CD4-positive, alpha-beta memory T cell (primary cell): ENCODE measurements at regions not wholly inside any gene's neighbourhood (a gene's known extent, or its start where the extent isn't known, plus 50 kb on each side); places are given as distances from the start of the nearest gene placed in this dataset.

Experiments
- CTCF ChIA-PET: fragments of 350-600 bp; sonication (Branson Sonifier 250); formaldehyde crosslinking; loops from one replicate; lab custom pipeline; 2021; ENCODE audit warnings: inconsistent platforms; ENCODE audit not compliant: partially characterized antibody; lab: Charles Lee
- POLR2A ChIA-PET: fragments of 350-600 bp; sonication (Branson Sonifier 250); formaldehyde crosslinking; loops from one replicate; lab custom pipeline; 2021; ENCODE audit not compliant: partially characterized antibody; lab: Charles Lee
- DNase-seq, 5 donors: peaks; one replicate each; pipeline versions ENCODE4 v3.0.0 to v3.0.0-alpha.2; 2020 to 2022; ENCODE audit warnings: mixed read lengths in 1 of 5
- H3K27ac ChIP-seq: one replicate; pipeline ENCODE4 v1.7.0; 2013; ENCODE audit warnings: low read depth, low read length
- H3K27me3 ChIP-seq: 2 replicates; pipeline ENCODE4 v1.7.0; 2013; ENCODE audit warnings: mild to moderate bottlenecking, low read length, moderate library complexity; ENCODE audit not compliant: insufficient read depth
- H3K36me3 ChIP-seq: 2 replicates; pipeline ENCODE4 v1.7.0; 2013; ENCODE audit warnings: mild to moderate bottlenecking, low read length, moderate library complexity; ENCODE audit not compliant: insufficient read depth
- H3K4me1 ChIP-seq: 2 replicates; pipeline ENCODE4 v1.7.0; 2013; ENCODE audit warnings: mild to moderate bottlenecking, low read length, moderate library complexity; ENCODE audit not compliant: insufficient read depth
- H3K4me3 ChIP-seq, 2 donors: one replicate each; pipeline ENCODE4 v1.7.0; 2013; ENCODE audit warnings: low read length in 2 of 2, mild to moderate bottlenecking in 1 of 2
- H3K9me3 ChIP-seq, 2 donors: one replicate each; pipeline ENCODE4 v1.7.0; 2013; ENCODE audit warnings: low read length in 2 of 2, control low read depth in 1 of 2; ENCODE audit not compliant: control insufficient read depth in 1 of 2
- H3K27ac Mint-ChIP-seq, 7 donors: one replicate each; pipeline ENCODE4 v1.8.0; 2020 to 2021; ENCODE audit warnings: mixed read lengths in 7 of 7, mild to moderate bottlenecking in 6 of 7, inconsistent platforms in 3 of 7, moderate library complexity in 3 of 7
- H3K27me3 Mint-ChIP-seq, 2 donors: one replicate each; pipeline ENCODE4 v1.8.0; 2020 to 2021; ENCODE audit warnings: mixed read lengths in 2 of 2
- H3K36me3 Mint-ChIP-seq, 2 donors: one replicate each; pipeline ENCODE4 v1.8.0; 2020 to 2021; ENCODE audit warnings: mixed read lengths in 2 of 2, inconsistent platforms in 1 of 2, mild to moderate bottlenecking in 1 of 2
- H3K4me1 Mint-ChIP-seq, 4 donors: one replicate each; pipeline ENCODE4 v1.8.0; 2020 to 2021; ENCODE audit warnings: mixed read lengths in 4 of 4, mild to moderate bottlenecking in 1 of 4
- H3K4me3 Mint-ChIP-seq, 8 donors: one replicate each; pipeline ENCODE4 v1.8.0; 2020 to 2021; ENCODE audit warnings: mixed read lengths in 8 of 8, mild to moderate bottlenecking in 7 of 8, moderate library complexity in 6 of 8, inconsistent platforms in 3 of 8
- H3K9me3 Mint-ChIP-seq, 8 donors: one replicate each; pipeline ENCODE4 v1.8.0; 2020 to 2021; ENCODE audit warnings: mixed read lengths in 8 of 8, mild to moderate bottlenecking in 5 of 8, inconsistent platforms in 3 of 8, moderate library complexity in 1 of 8
- intact Hi-C: fragments of 100-400 bp; cut with micrococcal nuclease; formaldehyde crosslinking; loops from one replicate; pipeline ENCODE4 v1.15.1; 2023

DNA sequence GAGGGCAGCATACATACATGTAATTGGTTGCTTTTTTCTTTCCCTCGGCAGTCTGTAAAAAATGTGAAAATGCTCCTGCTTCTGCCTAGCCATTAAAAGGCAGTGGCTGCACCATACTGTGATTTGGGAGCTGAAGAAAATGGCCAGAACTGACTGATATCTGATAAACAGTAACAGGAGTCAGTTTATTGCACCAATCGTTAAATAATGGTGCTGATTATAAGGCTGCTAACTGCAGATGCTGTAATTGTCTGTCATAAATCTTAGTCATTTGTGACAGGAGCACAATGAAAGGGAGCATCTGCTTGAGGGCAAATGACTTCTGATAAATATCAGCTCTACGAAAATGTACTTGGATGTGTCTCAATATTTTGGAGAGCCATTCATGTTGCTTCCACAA is 263.1 kb upstream of the DNAJC19 start:
- no peaks in the 10 kb centered on the region for H3K9me3 ChIP-seq
- peaks cover 0 to 1% (median 0%) of the 10 kb centered on the region in 4 donors for H3K4me1 Mint-ChIP-seq
- no peak overlapping the region for H3K4me3 ChIP-seq
- H3K9me3 Mint-ChIP-seq: peaks cover 0 to 4% (median 0%) of the 10 kb centered on the region in 8 donors
- H3K36me3 Mint-ChIP-seq: no peaks in the 10 kb centered on the region
- no peaks in the 10 kb centered on the region for H3K36me3 ChIP-seq
- no peaks in the 10 kb centered on the region for H3K27me3 ChIP-seq
- H3K27ac Mint-ChIP-seq: no peak overlapping the region
- no peak overlapping the region for H3K27ac ChIP-seq
- CTCF ChIA-PET: interaction anchor here (1.4 kb wide), 1 partner anchor 21 kb away, joined by 3 read pairs; no protein-coding TSS in a partner anchor
- DNase-seq: no peak
- intact Hi-C loops: no loop called here
- no peak overlapping the region for H3K4me3 Mint-ChIP-seq
- POLR2A ChIA-PET: no interaction called here
- no peaks in the 10 kb centered on the region for H3K27me3 Mint-ChIP-seq
- H3K4me1 ChIP-seq: no peaks in the 10 kb centered on the region

DNA sequence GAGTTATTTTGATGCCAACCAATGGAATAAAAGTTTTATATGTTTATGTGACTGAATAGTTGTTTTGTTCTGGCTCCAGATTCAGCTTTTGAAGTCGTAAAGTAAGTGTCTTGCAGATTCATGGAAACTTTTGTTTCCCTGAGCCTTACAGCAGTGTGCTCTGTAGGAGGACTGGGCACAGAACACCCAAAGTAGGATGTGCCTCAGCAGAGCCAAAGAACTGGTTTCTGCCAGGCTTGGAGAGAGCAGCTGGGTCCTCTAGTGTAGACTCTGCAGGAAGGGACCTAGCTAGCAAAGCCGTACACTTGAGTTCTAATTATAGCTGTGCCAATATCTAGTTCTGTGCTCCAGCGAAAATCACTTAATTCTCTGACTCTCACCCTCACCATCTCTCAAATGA is 261.2 kb upstream of the DNAJC19 start:
- H3K9me3 Mint-ChIP-seq: peaks cover 0 to 4% (median 0%) of the 10 kb centered on the region in 8 donors
- H3K27me3 ChIP-seq: no peaks in the 10 kb centered on the region
- H3K4me3 Mint-ChIP-seq: no peak overlapping the region
- H3K9me3 ChIP-seq: no peaks in the 10 kb centered on the region
- H3K27me3 Mint-ChIP-seq: no peaks in the 10 kb centered on the region
- no peaks in the 10 kb centered on the region for H3K4me1 ChIP-seq
- no peak overlapping the region for H3K4me3 ChIP-seq
- peaks cover 0 to 1% (median 0%) of the 10 kb centered on the region in 4 donors for H3K4me1 Mint-ChIP-seq
- H3K27ac ChIP-seq: no peak overlapping the region
- CTCF ChIA-PET: no interaction called here
- no peaks in the 10 kb centered on the region for H3K36me3 Mint-ChIP-seq
- intact Hi-C loops: no loop called here
- H3K36me3 ChIP-seq: no peaks in the 10 kb centered on the region
- no peak overlapping the region for H3K27ac Mint-ChIP-seq
- no peak for DNase-seq
- POLR2A ChIA-PET: no interaction called here

DNA sequence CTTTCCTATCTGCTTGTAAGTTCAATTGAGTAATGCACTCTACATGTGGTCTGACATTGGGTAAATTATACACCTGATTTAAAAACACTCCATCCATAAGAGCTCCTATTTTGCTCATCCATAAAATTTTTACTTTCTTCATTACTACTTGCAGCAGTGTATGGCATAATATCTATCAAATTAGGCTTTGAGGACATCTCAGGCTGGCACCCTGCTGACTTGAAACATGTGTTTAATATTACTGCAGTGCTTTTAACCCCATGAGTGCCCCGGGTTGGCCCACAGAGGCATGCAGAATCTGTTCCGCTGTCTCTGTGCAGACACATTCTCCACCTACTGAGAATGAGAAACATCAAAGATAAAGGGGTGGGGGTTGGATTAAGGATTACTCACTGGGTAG is 249.9 kb upstream of the DNAJC19 start:
- Mint-ChIP-seq H3K36me3 (no peaks in the 10 kb centered on the region), H3K9me3 (peaks cover 0 to 9% (median 1%) of the 10 kb centered on the region in 8 donors), H3K4me3 (no peak overlapping the region), H3K27me3 (no peaks in the 10 kb centered on the region), H3K4me1 (no peaks in the 10 kb centered on the region), H3K27ac (no peak overlapping the region)
- POLR2A ChIA-PET: no interaction called here
- no peaks in the 10 kb centered on the region for H3K27me3 ChIP-seq
- no peaks in the 10 kb centered on the region for H3K36me3 ChIP-seq
- intact Hi-C loops: no loop called here
- H3K27ac ChIP-seq: no peak overlapping the region
- H3K4me1 ChIP-seq: no peaks in the 10 kb centered on the region
- DNase-seq: no peak
- H3K9me3 ChIP-seq: no peaks in the 10 kb centered on the region
- CTCF ChIA-PET: interaction anchor here (0.6 kb wide), 1 partner anchor 504 kb away, joined by 3 read pairs; no protein-coding TSS in a partner anchor
- no peak overlapping the region for H3K4me3 ChIP-seq

DNA sequence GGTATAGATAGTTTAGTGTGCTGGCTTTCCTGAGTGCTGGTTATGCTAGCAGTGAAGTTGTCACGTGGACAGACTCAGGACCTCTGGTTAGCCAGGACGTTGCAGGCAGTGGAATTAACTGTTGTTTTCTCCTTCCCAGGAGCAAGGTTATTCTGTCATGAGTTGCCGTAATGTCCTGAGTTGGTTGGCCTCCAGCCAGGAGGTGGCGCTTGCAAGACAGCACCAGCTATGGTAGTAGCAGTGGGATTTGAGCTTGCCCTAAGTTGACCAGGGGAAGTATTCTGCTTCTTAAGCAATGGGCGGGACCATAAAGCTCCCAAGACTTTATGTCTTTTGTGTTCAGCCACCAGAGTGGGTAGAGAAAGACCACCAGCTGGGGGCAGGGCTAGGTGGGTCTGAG is 240.7 kb upstream of the DNAJC19 start:
- Mint-ChIP-seq H3K27ac (no peak overlapping the region), H3K4me3 (no peak overlapping the region), H3K27me3 (no peaks in the 10 kb centered on the region), H3K9me3 (peaks cover 0 to 15% (median 10%) of the 10 kb centered on the region in 8 donors), H3K4me1 (no peaks in the 10 kb centered on the region), H3K36me3 (no peaks in the 10 kb centered on the region)
- Histone ChIP-seq H3K27ac (no peak overlapping the region), H3K9me3 (no peaks in the 10 kb centered on the region), H3K27me3 (no peaks in the 10 kb centered on the region), H3K4me1 (no peaks in the 10 kb centered on the region), H3K4me3 (no peak overlapping the region), H3K36me3 (no peaks in the 10 kb centered on the region)
- ChIA-PET CTCF (no interaction called here), POLR2A (no interaction called here)
- intact Hi-C loops: no loop called here
- no peak for DNase-seq

DNA sequence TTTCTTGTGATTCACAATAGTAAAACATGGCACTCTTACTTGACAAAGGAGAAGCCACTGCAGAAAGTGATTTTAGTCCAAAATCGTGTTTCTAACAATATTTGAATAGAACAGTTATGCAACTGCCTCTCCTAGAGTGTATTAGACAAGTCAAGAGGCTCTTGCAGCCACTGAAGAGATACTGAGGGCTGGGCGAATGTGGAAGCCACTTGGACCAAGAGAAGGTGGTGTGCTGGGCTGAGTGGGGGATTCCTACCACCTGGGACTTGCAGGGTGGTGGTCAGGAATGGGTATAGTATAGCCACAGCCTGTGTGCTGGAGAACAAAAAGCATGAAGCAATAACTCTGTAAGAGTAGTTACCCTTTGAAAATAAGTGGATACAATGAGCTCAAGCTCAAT is 223.8 kb upstream of the DNAJC19 start:
- Mint-ChIP-seq H3K27me3 (no peaks in the 10 kb centered on the region), H3K27ac (no peak overlapping the region), H3K4me3 (no peak overlapping the region), H3K9me3 (peaks cover 0 to 10% (median 0%) of the 10 kb centered on the region in 8 donors), H3K36me3 (no peaks in the 10 kb centered on the region), H3K4me1 (no peaks in the 10 kb centered on the region)
- intact Hi-C loops: loop anchor here (5.0 kb wide), 1 partner anchor 1469 kb away; no protein-coding TSS in a partner anchor
- no peak overlapping the region for H3K27ac ChIP-seq
- no peaks in the 10 kb centered on the region for H3K9me3 ChIP-seq
- CTCF ChIA-PET: no interaction called here
- H3K27me3 ChIP-seq: no peaks in the 10 kb centered on the region
- no peaks in the 10 kb centered on the region for H3K36me3 ChIP-seq
- POLR2A ChIA-PET: no interaction called here
- no peak overlapping the region for H3K4me3 ChIP-seq
- no peaks in the 10 kb centered on the region for H3K4me1 ChIP-seq
- no peak for DNase-seq

DNA sequence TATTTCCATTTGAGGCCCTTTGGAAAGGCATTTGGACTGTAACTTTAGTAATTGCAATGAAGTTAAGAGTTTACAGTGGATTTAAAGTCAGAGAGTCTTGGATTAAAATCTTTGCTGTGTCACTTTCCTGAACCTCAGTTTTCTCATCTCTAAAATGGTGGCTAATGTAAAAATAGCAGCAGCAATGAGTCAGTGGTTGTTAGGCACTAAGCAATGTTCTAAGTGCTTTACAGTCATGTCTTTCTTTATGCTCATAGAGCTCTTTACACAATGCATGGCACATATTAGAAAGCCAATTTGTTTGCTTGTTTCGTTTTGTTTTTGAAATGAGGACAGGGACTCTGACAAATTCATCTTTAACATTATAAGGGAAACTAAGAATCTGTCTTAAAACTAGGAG is 222.7 kb upstream of the DNAJC19 start:
- H3K36me3 ChIP-seq: no peaks in the 10 kb centered on the region
- Mint-ChIP-seq H3K4me3 (no peak overlapping the region), H3K27me3 (no peaks in the 10 kb centered on the region), H3K27ac (no peak overlapping the region), H3K4me1 (no peaks in the 10 kb centered on the region), H3K36me3 (no peaks in the 10 kb centered on the region), H3K9me3 (peaks cover 0 to 10% (median 0%) of the 10 kb centered on the region in 8 donors)
- H3K27ac ChIP-seq: no peak overlapping the region
- no peaks in the 10 kb centered on the region for H3K4me1 ChIP-seq
- ChIA-PET POLR2A (no interaction called here), CTCF (no interaction called here)
- no peak for DNase-seq
- intact Hi-C loops: loop anchor here (5.0 kb wide), 1 partner anchor 1470 kb away; no protein-coding TSS in a partner anchor
- H3K9me3 ChIP-seq: no peaks in the 10 kb centered on the region
- no peak overlapping the region for H3K4me3 ChIP-seq
- H3K27me3 ChIP-seq: no peaks in the 10 kb centered on the region

DNA sequence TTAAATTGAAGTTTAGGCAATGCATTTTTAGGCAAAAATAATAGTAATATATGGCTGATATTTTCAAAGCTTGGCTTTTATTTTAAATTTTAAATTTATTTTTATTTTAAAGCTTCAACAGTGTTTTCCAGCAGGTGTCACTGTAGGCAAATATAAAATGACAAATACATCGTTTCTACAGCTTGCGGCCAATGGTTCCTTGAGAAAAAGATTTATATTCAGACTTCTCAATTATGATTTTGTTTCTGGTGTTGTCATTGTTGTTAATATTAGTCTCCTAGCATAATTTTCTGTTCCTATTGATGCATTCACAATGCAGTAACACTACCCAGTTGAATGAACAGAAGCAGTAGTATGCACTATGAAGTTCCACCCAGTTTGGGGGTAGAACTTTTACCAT is 220.7 kb upstream of the DNAJC19 start:
- POLR2A ChIA-PET: no interaction called here
- peaks cover 0 to 8% (median 0%) of the 10 kb centered on the region in 8 donors for H3K9me3 Mint-ChIP-seq
- H3K27ac Mint-ChIP-seq: no peak overlapping the region
- H3K36me3 ChIP-seq: no peaks in the 10 kb centered on the region
- H3K4me3 ChIP-seq: no peak overlapping the region
- no peaks in the 10 kb centered on the region for H3K4me1 Mint-ChIP-seq
- no peaks in the 10 kb centered on the region for H3K4me1 ChIP-seq
- DNase-seq: no peak
- no peaks in the 10 kb centered on the region for H3K27me3 Mint-ChIP-seq
- intact Hi-C loops: loop anchor here (5.0 kb wide), 1 partner anchor 1472 kb away; no protein-coding TSS in a partner anchor
- H3K9me3 ChIP-seq: no peaks in the 10 kb centered on the region
- no peaks in the 10 kb centered on the region for H3K27me3 ChIP-seq
- H3K4me3 Mint-ChIP-seq: no peak overlapping the region
- H3K36me3 Mint-ChIP-seq: no peaks in the 10 kb centered on the region
- H3K27ac ChIP-seq: no peak overlapping the region
- CTCF ChIA-PET: interaction anchor here (0.8 kb wide), 1 partner anchor 1474 kb away, joined by 3 read pairs; no protein-coding TSS in a partner anchor
